Ectodermal cell (in vitro differentiated cells): ENCODE measurements at regions not wholly inside any gene's neighbourhood (a gene's known extent, or its start where the extent isn't known, plus 50 kb on each side); places are given as distances from the start of the nearest gene placed in this dataset.
"Not testable (repeated sequence)": the region's sequence is repeated elsewhere in the genome, so short reads cannot be mapped to it uniquely, and the experiment has no call there.

ENCODE experiments used
- H3K27ac ChIP-seq: 2 replicates; pipeline ENCODE4 v1.7.0; 2013; ENCODE audit warnings: mild to moderate bottlenecking, low read depth, low read length; ENCODE audit not compliant: insufficient read depth, poor library complexity, severe bottlenecking
- H3K27me3 ChIP-seq: 2 replicates; pipeline ENCODE4 v1.7.0; 2013; ENCODE audit warnings: mild to moderate bottlenecking, low read length; ENCODE audit not compliant: insufficient read depth, control insufficient read depth, poor library complexity, severe bottlenecking
- H3K36me3 ChIP-seq: one replicate; pipeline ENCODE4 v1.7.0; 2013; ENCODE audit warnings: low read length; ENCODE audit not compliant: control insufficient read depth, insufficient read depth
- H3K4me1 ChIP-seq: one replicate; pipeline ENCODE4 v1.7.0; 2013; ENCODE audit warnings: low read length; ENCODE audit not compliant: control insufficient read depth, insufficient read depth
- H3K4me3 ChIP-seq: 2 replicates; pipeline ENCODE4 v1.7.0; 2013; ENCODE audit warnings: low read depth, low read length, control low read depth; ENCODE audit not compliant: insufficient read depth
- H3K9me3 ChIP-seq: 2 replicates; pipeline ENCODE4 v1.7.0; 2013; ENCODE audit warnings: mild to moderate bottlenecking, low read length, moderate library complexity; ENCODE audit not compliant: control insufficient read depth
- WGBS, 2 experiments: methylation state at CpG; one replicate each; pipeline ENCODE4 v1.1.7; 2013; ENCODE audit warnings: missing lambda C conversion rate in 2 of 2; 5-methylcytosine and 5-hydroxymethylcytosine counted together

DNA sequence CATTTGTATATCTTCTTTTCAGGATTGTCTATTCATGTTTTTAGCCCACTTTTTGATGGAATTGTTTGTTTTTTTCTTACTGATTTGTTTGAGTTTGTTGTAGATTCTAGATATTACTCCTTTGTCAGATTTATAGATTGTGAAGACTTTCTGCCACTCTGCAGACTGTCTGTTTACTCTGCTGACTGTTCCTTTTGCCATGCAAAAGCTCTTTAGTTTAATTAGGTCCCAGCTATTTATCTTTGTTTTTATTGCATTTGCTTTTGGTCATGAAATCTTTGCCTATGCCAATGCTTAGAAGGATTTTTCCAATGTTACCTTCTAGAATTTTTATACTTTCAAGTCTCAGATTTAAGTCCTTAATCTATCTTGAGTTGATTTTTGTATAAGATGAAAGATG lies 564.0 kb upstream of the NECTIN3 start:
- not testable (repeated sequence) for H3K27me3 ChIP-seq, H3K9me3 ChIP-seq, H3K4me1 ChIP-seq, H3K4me3 ChIP-seq, H3K27ac ChIP-seq, H3K36me3 ChIP-seq

GRCh38 chr3:110512961-110513360 lies 558.7 kb upstream of the NECTIN3 start:
- Histone ChIP-seq H3K27ac (no peak overlapping the region), H3K36me3 (no peaks in the 10 kb centered on the region), H3K4me1 (no peaks in the 10 kb centered on the region), H3K27me3 (no peaks in the 10 kb centered on the region), H3K4me3 (no peak overlapping the region), H3K9me3 (no peaks in the 10 kb centered on the region)
- WGBS, 2 experiments: 94 to 99% methylated on average over 3 of the region's 3 CpGs

GRCh38 chr3:110518031-110518430 lies 553.6 kb upstream of the NECTIN3 start:
- WGBS, 2 experiments: 94 to 95% methylated on average over 1 of the region's 1 CpG
- no peaks in the 10 kb centered on the region for H3K4me1 ChIP-seq

DNA sequence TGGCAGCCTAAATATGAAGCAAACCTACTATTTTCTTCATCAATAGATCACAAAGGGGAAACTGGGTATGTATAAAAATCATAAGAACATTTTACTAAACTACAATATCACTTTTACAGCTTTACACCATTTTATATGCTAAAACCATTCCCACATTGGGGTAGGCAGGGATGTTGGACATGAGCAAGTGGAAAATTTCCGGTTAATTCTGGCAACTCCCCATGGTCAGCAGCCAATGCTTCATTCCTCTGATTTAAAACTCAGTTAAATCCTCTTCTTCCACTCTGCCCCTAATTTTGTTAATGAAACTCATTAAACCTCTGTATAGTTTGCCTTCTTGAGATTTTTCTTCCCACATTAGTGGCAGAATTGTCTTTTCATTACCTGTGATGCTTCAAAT lies 552.5 kb upstream of the NECTIN3 start:
- 88 to 93% methylated on average over 1 of the region's 1 CpG for WGBS, 2 experiments
- H3K4me3 ChIP-seq: no peak overlapping the region
- no peaks in the 10 kb centered on the region for H3K27me3 ChIP-seq
- no peaks in the 10 kb centered on the region for H3K36me3 ChIP-seq
- no peak overlapping the region for H3K27ac ChIP-seq
- no peaks in the 10 kb centered on the region for H3K4me1 ChIP-seq
- H3K9me3 ChIP-seq: no peaks in the 10 kb centered on the region

More at GRCh38 chr3:110518031-110518430, 553.6 kb upstream of the NECTIN3 start:
- no peaks in the 10 kb centered on the region for H3K27me3 ChIP-seq
- H3K27ac ChIP-seq: no peak overlapping the region
- no peak overlapping the region for H3K4me3 ChIP-seq
- no peaks in the 10 kb centered on the region for H3K9me3 ChIP-seq
- no peaks in the 10 kb centered on the region for H3K36me3 ChIP-seq

DNA sequence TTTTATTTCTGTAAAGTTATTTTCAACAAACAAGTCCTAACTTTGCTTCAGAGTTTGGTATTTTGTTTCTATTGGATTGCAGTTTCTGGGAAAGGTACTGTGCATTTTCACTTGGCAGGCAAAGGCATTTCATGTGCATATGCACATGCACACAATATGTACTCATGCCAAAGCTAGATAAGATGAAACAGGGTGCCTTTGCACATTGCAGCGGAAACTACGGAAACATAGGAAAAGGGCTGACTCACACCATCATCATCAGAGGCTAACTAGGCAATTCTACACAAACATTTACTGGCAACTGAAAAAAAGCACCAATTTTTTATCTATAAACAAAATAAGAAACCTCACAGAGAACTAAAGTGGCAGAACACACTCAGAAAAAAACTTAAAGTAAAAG lies 550.6 kb upstream of the NECTIN3 start:
- no peak overlapping the region for H3K27ac ChIP-seq
- WGBS, 2 experiments: 95 to 99% methylated on average over 2 of the region's 2 CpGs
- H3K36me3 ChIP-seq: no peaks in the 10 kb centered on the region
- no peaks in the 10 kb centered on the region for H3K4me1 ChIP-seq
- no peak overlapping the region for H3K4me3 ChIP-seq
- H3K27me3 ChIP-seq: no peaks in the 10 kb centered on the region
- H3K9me3 ChIP-seq: no peaks in the 10 kb centered on the region

DNA sequence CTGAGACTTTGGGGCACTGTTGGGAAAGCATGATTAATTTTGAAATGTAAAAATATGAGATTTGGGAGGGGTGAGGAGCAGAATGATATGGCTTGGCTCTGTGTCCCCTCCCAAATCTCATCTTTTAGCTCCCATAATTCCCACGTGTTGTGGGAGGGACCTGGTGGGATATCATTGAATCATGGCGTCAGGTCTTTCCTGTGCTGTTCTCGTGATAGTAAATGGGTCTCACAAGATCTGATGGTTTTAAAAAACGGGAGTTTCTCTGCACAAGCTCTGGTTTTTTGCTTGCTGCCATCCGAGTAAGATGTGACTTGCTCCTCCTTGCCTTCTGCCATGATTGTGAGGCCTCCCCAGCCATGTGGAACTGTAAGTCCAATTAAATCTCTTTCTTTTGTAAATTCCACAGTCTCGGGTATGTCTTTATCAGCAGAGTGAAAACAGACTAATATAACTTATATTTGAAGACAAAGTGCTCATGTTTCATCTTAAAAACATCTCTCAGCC lies 546.0 kb upstream of the NECTIN3 start:
- not testable (repeated sequence) for H3K9me3 ChIP-seq, H3K4me3 ChIP-seq, H3K36me3 ChIP-seq, H3K4me1 ChIP-seq, H3K27ac ChIP-seq, H3K27me3 ChIP-seq
- WGBS, 2 experiments: 73 to 79% methylated on average over 5 to 6 of the region's 6 CpGs

DNA sequence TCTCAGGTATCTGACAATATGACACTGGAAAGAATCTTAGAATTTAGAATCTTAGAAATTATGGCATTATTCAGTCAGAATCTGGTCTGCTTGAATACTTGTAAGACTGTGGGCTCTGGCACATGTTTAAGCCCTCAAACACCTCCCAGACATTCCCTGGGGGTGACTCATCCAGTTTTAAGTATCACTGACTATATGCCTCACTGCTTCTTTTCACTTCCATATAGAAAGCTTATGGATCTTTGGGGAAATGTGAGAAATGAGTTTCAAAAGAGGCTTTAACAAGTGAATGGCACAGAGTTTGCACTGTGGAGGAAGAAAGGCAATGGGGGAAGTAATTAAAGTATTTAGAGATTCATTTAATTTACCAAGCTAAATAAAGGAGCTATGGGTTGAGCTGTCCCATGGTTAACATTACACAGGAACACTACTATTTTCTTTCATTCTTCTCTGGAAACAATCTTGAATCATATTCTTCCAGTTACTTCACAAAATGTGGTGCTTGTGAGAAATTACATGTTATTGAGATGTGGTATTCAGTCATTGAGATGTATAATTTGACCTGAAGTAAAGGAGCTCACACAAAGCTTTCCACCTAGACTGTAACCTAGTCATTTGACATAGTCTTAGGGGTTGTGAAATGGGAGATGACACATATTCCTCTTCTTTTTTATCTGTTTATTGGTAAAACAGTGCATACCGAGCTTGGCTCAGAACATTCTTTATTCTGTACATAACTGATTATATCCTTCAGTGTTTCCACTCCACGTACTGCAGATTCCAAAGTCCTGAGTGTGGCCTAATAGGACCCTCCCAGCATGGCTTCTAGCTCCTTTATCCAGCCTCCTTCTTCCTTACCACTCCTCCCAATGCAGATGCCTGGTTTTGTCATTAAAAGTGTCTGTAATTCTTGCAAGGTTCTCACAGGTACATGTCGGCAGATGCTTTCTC lies 544.6 kb upstream of the NECTIN3 start:
- Histone ChIP-seq H3K27me3 (no peaks in the 10 kb centered on the region), H3K4me3 (no peak overlapping the region), H3K27ac (no peak overlapping the region), H3K9me3 (no peaks in the 10 kb centered on the region), H3K36me3 (no peaks in the 10 kb centered on the region), H3K4me1 (no peaks in the 10 kb centered on the region)
- WGBS, 2 experiments: 81 to 84% methylated on average over 3 of the region's 3 CpGs

DNA sequence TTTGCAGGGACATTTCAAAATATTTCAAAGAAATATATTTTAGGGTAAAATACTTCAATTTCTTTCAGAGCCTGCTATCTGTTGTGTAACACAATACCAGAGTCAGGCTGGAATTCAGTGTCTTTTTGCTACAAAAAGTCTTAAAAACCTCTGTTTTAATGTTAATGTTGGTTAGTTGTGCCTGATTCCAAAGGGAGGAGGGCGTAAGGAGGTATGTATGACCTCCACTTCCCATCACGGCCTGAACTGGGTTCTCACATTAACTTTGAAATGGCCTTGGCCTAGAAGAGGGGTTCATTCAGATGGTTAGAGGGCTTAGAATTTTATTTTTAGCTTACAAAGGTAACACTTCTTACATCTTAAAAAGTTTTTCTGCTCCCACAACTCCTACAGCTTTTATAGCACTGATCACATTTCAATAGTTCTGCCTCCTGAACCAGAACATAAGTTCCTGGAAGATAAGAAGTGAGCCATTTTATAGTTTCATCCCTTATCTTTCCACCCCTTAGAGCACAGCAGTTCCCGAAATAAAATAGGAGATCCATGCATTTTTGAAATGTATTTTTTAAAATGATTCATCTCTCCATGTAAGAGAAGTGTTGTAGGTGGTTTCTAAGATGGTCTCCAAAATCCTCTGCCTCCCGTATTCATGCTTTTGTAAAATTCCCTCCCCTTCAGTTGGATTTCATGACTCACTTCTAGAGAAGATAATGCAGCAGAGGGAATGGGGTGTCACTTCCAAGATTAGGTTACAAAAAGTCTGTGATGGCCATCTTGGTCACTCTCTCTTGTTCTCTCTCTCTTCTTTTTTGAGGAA lies 543.1 kb upstream of the NECTIN3 start:
- Histone ChIP-seq H3K4me3 (no peak overlapping the region), H3K27ac (no peak overlapping the region)
- WGBS, 2 experiments: 90 to 100% methylated on average over 1 to 4 of the region's 4 CpGs

GRCh38 chr3:110530902-110531301 lies 540.7 kb upstream of the NECTIN3 start:
- H3K36me3 ChIP-seq: no peaks in the 10 kb centered on the region
- H3K27ac ChIP-seq: no peak overlapping the region
- H3K9me3 ChIP-seq: no peaks in the 10 kb centered on the region
- no peak overlapping the region for H3K4me3 ChIP-seq
- no peaks in the 10 kb centered on the region for H3K27me3 ChIP-seq
- no peaks in the 10 kb centered on the region for H3K4me1 ChIP-seq
- WGBS, 2 experiments: 95 to 98% methylated on average over 2 of the region's 2 CpGs

More for the DNA sequence above, 543.1 kb upstream of the NECTIN3 start:
- Histone ChIP-seq H3K36me3 (no peaks in the 10 kb centered on the region), H3K4me1 (no peaks in the 10 kb centered on the region), H3K27me3 (no peaks in the 10 kb centered on the region), H3K9me3 (no peaks in the 10 kb centered on the region)

GRCh38 chr3:110533089-110533488 lies 538.5 kb upstream of the NECTIN3 start:
- no peaks in the 10 kb centered on the region for H3K4me1 ChIP-seq
- H3K36me3 ChIP-seq: no peaks in the 10 kb centered on the region
- H3K4me3 ChIP-seq: no peak overlapping the region
- H3K27me3 ChIP-seq: no peaks in the 10 kb centered on the region
- H3K9me3 ChIP-seq: no peaks in the 10 kb centered on the region
- H3K27ac ChIP-seq: no peak overlapping the region
